ENCODE measurements at regions not wholly inside any gene's neighbourhood (a gene's known extent, or its start where the extent isn't known, plus 50 kb on each side); places are given as distances from the start of the nearest gene placed in this dataset.

GRCh38 chr6:165971202-165971601, 196.4 kb downstream of the TBXT start:
- TF ChIP-seq POLR2A (IDR thresholded peaks at IDR 0.05) (no peak), CTCF (IDR thresholded peaks at IDR 0.05) (no peak)

Measured in lower leg skin (tissue), 3 donors.